ENCODE measurements at regions not wholly inside any gene's neighbourhood (a gene's known extent, or its start where the extent isn't known, plus 50 kb on each side); places are given as distances from the start of the nearest gene placed in this dataset.

- Histone ChIP-seq H3K9ac (ENCODE audit: low read depth, low read length) (no peak overlapping the region), H4K20me1 (ENCODE audit: insufficient read depth, low read length) (no peaks in the 10 kb centered on the region), H3K36me3 (ENCODE audit: insufficient read depth, low read length) (no peaks in the 10 kb centered on the region), H3K4me2 (ENCODE audit: insufficient read depth, low read length) (no peak overlapping the region), H3K4me1 (ENCODE audit: insufficient read depth, low read length) (no peaks in the 10 kb centered on the region), H3K79me2 (ENCODE audit: insufficient read depth, low read length) (no peaks in the 10 kb centered on the region), H3K4me3 (ENCODE audit: low read depth in 1 of 2, low read length in 2 of 2) (no peak overlapping the region), H3K27me3 (ENCODE audit: insufficient read depth, low read length, poor library complexity) (no peaks in the 10 kb centered on the region), H2AFZ (ENCODE audit: low read depth, low read length) (no peak overlapping the region), H3K27ac (ENCODE audit: low read length) (no peak overlapping the region), H3K9me3 (ENCODE audit: insufficient read depth, low read length, severe bottlenecking) (no peaks in the 10 kb centered on the region)
- DNase-seq (no peak), ATAC-seq (ENCODE audit: insufficient read depth, low read depth) (no peak)
- TF ChIP-seq CTCF (IDR thresholded peaks at IDR 0.05; ENCODE audit: borderline replicate concordance, extremely low read depth, low read length, poor library complexity, severe bottlenecking), result no peak
- TF ChIP-seq EZH2 (IDR thresholded peaks at IDR 0.05; ENCODE audit: borderline replicate concordance, low read depth, low read length, severe bottlenecking), result no peak
Observed at GRCh38 chr3:22496641-22497040, 706.5 kb upstream of the UBE2E2 start.

DNA sequence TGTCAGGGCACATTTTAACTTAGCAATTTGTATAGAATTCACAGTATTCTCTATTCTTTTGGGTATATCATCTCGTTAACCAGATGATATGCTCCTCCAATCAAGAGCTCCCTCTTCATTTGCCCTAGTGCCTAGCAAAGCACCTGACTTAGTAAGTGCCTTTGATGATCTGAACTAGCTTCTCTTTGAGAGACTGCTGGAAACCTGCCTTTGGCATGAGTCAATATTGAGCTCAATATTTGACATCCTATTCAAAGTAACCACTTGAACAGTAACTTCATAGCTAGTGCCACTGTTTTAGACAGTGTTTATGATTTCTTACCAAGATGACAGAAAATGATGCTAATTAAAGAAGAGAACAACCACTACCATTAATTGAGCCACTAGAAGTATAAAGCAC is 696.3 kb upstream of the UBE2E2 start:
- no peak overlapping the region for H3K27ac ChIP-seq (ENCODE audit: low read length)
- no peaks in the 10 kb centered on the region for H3K36me3 ChIP-seq (ENCODE audit: insufficient read depth, low read length)
- H3K4me1 ChIP-seq (ENCODE audit: insufficient read depth, low read length), result no peaks in the 10 kb centered on the region
- no peak for ATAC-seq (ENCODE audit: insufficient read depth, low read depth)
- no peak overlapping the region for H2AFZ ChIP-seq (ENCODE audit: low read depth, low read length)
- no peak for DNase-seq
- no peaks in the 10 kb centered on the region for H4K20me1 ChIP-seq (ENCODE audit: insufficient read depth, low read length)
- no peaks in the 10 kb centered on the region for H3K9me3 ChIP-seq (ENCODE audit: insufficient read depth, low read length, severe bottlenecking)
- no peaks in the 10 kb centered on the region for H3K27me3 ChIP-seq (ENCODE audit: insufficient read depth, low read length, poor library complexity)
- no peak overlapping the region for H3K9ac ChIP-seq (ENCODE audit: low read depth, low read length)
- no peak overlapping the region for H3K4me3 ChIP-seq (ENCODE audit: low read depth in 1 of 2, low read length in 2 of 2)
- no peak overlapping the region for H3K4me2 ChIP-seq (ENCODE audit: insufficient read depth, low read length)
- no peaks in the 10 kb centered on the region for H3K79me2 ChIP-seq (ENCODE audit: insufficient read depth, low read length)
- TF ChIP-seq CTCF (IDR thresholded peaks at IDR 0.05; ENCODE audit: borderline replicate concordance, extremely low read depth, low read length, poor library complexity, severe bottlenecking), result no peak
- TF ChIP-seq EZH2 (IDR thresholded peaks at IDR 0.05; ENCODE audit: borderline replicate concordance, low read depth, low read length, severe bottlenecking), result no peak

- no peak overlapping the region for H3K4me3 ChIP-seq (ENCODE audit: low read depth in 1 of 2, low read length in 2 of 2)
- H4K20me1 ChIP-seq (ENCODE audit: insufficient read depth, low read length), result no peaks in the 10 kb centered on the region
- no peak overlapping the region for H3K9ac ChIP-seq (ENCODE audit: low read depth, low read length)
- DNase-seq, result no peak
- H3K9me3 ChIP-seq (ENCODE audit: insufficient read depth, low read length, severe bottlenecking), result no peaks in the 10 kb centered on the region
- H3K79me2 ChIP-seq (ENCODE audit: insufficient read depth, low read length), result no peaks in the 10 kb centered on the region
- TF ChIP-seq EZH2 (IDR thresholded peaks at IDR 0.05; ENCODE audit: borderline replicate concordance, low read depth, low read length, severe bottlenecking) (no peak), CTCF (IDR thresholded peaks at IDR 0.05; ENCODE audit: borderline replicate concordance, extremely low read depth, low read length, poor library complexity, severe bottlenecking) (no peak)
- no peak overlapping the region for H2AFZ ChIP-seq (ENCODE audit: low read depth, low read length)
- no peaks in the 10 kb centered on the region for H3K4me1 ChIP-seq (ENCODE audit: insufficient read depth, low read length)
- ATAC-seq (ENCODE audit: insufficient read depth, low read depth), result no peak
- no peaks in the 10 kb centered on the region for H3K27me3 ChIP-seq (ENCODE audit: insufficient read depth, low read length, poor library complexity)
- no peak overlapping the region for H3K27ac ChIP-seq (ENCODE audit: low read length)
- no peaks in the 10 kb centered on the region for H3K36me3 ChIP-seq (ENCODE audit: insufficient read depth, low read length)
- no peak overlapping the region for H3K4me2 ChIP-seq (ENCODE audit: insufficient read depth, low read length)
Observed at GRCh38 chr3:22507709-22508108, 695.4 kb upstream of the UBE2E2 start.

DNA sequence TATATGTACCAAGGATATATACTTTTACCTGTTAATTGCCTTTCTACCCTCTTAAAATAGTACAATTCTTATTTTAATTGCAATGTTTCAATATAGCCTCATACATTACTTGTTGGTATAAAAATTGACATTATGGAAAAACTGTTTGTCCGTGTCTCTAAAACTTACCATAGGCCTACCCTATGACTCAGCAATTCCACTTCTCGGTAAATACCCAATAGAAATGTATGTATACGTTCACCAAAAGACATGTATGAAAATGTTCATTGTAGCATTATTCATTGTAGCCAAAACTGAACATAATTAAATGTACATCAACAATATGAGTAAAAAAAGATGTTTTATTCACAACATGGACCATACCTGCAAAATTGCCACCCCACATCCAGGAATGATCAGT is 679.2 kb upstream of the UBE2E2 start:
- no peak overlapping the region for H3K27ac ChIP-seq (ENCODE audit: low read length)
- no peaks in the 10 kb centered on the region for H3K36me3 ChIP-seq (ENCODE audit: insufficient read depth, low read length)
- ATAC-seq (ENCODE audit: insufficient read depth, low read depth) (no peak), DNase-seq (no peak)
- no peaks in the 10 kb centered on the region for H3K4me1 ChIP-seq (ENCODE audit: insufficient read depth, low read length)
- no peaks in the 10 kb centered on the region for H3K79me2 ChIP-seq (ENCODE audit: insufficient read depth, low read length)
- no peak overlapping the region for H3K4me3 ChIP-seq (ENCODE audit: low read depth in 1 of 2, low read length in 2 of 2)
- H4K20me1 ChIP-seq (ENCODE audit: insufficient read depth, low read length), result no peaks in the 10 kb centered on the region
- H3K4me2 ChIP-seq (ENCODE audit: insufficient read depth, low read length), result no peak overlapping the region
- H3K9ac ChIP-seq (ENCODE audit: low read depth, low read length), result no peak overlapping the region
- no peak overlapping the region for H2AFZ ChIP-seq (ENCODE audit: low read depth, low read length)
- H3K9me3 ChIP-seq (ENCODE audit: insufficient read depth, low read length, severe bottlenecking), result no peaks in the 10 kb centered on the region
- TF ChIP-seq EZH2 (IDR thresholded peaks at IDR 0.05; ENCODE audit: borderline replicate concordance, low read depth, low read length, severe bottlenecking), result no peak
- no peak for TF ChIP-seq CTCF (IDR thresholded peaks at IDR 0.05; ENCODE audit: borderline replicate concordance, extremely low read depth, low read length, poor library complexity, severe bottlenecking)
- H3K27me3 ChIP-seq (ENCODE audit: insufficient read depth, low read length, poor library complexity), result no peaks in the 10 kb centered on the region

Measured in DND-41 (cell line).